ENCODE measurements at regions not wholly inside any gene's neighbourhood (a gene's known extent, or its start where the extent isn't known, plus 50 kb on each side); places are given as distances from the start of the nearest gene placed in this dataset.
"Not testable (repeated sequence)": the region's sequence is repeated elsewhere in the genome, so short reads cannot be mapped to it uniquely, and the experiment has no call there.

GRCh38 chr7:69443136-69443535 lies 155.1 kb upstream of the AUTS2 start:
- H3K9me3 Mint-ChIP-seq (ENCODE audit: unreplicated experiment), result no peaks in the 10 kb centered on the region
- no peak for TF ChIP-seq CTCF (IDR thresholded peaks at IDR 0.05; ENCODE audit: unreplicated experiment)

GRCh38 chr7:69445541-69445940 lies 152.7 kb upstream of the AUTS2 start:
- Mint-ChIP-seq H3K36me3 (ENCODE audit: low read depth, unreplicated experiment) (no peaks in the 10 kb centered on the region), H3K27ac (ENCODE audit: unreplicated experiment) (no peak overlapping the region), H3K4me1 (ENCODE audit: unreplicated experiment) (peaks cover 3% of the 10 kb centered on the region), H3K27me3 (ENCODE audit: unreplicated experiment) (peaks cover 4% of the 10 kb centered on the region), H3K9me3 (ENCODE audit: unreplicated experiment) (no peaks in the 10 kb centered on the region), H3K4me3 (ENCODE audit: unreplicated experiment) (no peak overlapping the region)
- no peak for DNase-seq (ENCODE audit: low spot score)
- no peak for TF ChIP-seq CTCF (IDR thresholded peaks at IDR 0.05; ENCODE audit: unreplicated experiment)

More at GRCh38 chr7:69443136-69443535, 155.1 kb upstream of the AUTS2 start:
- no peaks in the 10 kb centered on the region for H3K36me3 Mint-ChIP-seq (ENCODE audit: low read depth, unreplicated experiment)
- H3K4me1 Mint-ChIP-seq (ENCODE audit: unreplicated experiment), result peaks cover 3% of the 10 kb centered on the region
- H3K4me3 Mint-ChIP-seq (ENCODE audit: unreplicated experiment), result no peak overlapping the region
- peaks cover 4% of the 10 kb centered on the region for H3K27me3 Mint-ChIP-seq (ENCODE audit: unreplicated experiment)
- no peak overlapping the region for H3K27ac Mint-ChIP-seq (ENCODE audit: unreplicated experiment)
- no peak for DNase-seq (ENCODE audit: low spot score)

- H3K9me3 Mint-ChIP-seq (ENCODE audit: unreplicated experiment); H3K36me3 Mint-ChIP-seq (ENCODE audit: low read depth, unreplicated experiment); H3K27ac Mint-ChIP-seq (ENCODE audit: unreplicated experiment); DNase-seq (ENCODE audit: low spot score); H3K27me3 Mint-ChIP-seq (ENCODE audit: unreplicated experiment); H3K4me1 Mint-ChIP-seq (ENCODE audit: unreplicated experiment); H3K4me3 Mint-ChIP-seq (ENCODE audit: unreplicated experiment): not testable (repeated sequence)
These were observed 152.1 kb upstream of the AUTS2 start for GRCh38 chr7:69446213-69446612.

GRCh38 chr7:69448071-69448470 lies 150.2 kb upstream of the AUTS2 start:
- Mint-ChIP-seq H3K4me1 (ENCODE audit: unreplicated experiment) (peaks cover 3% of the 10 kb centered on the region), H3K4me3 (ENCODE audit: unreplicated experiment) (no peak overlapping the region), H3K27me3 (ENCODE audit: unreplicated experiment) (peaks cover 4% of the 10 kb centered on the region), H3K36me3 (ENCODE audit: low read depth, unreplicated experiment) (no peaks in the 10 kb centered on the region), H3K27ac (ENCODE audit: unreplicated experiment) (no peak overlapping the region), H3K9me3 (ENCODE audit: unreplicated experiment) (no peaks in the 10 kb centered on the region)
- DNase-seq (ENCODE audit: low spot score), result no peak
- TF ChIP-seq CTCF (IDR thresholded peaks at IDR 0.05; ENCODE audit: unreplicated experiment), result no peak

- H3K9me3 Mint-ChIP-seq (ENCODE audit: unreplicated experiment), result no peaks in the 10 kb centered on the region
- peaks cover 3% of the 10 kb centered on the region for H3K4me1 Mint-ChIP-seq (ENCODE audit: unreplicated experiment)
- no peak for DNase-seq (ENCODE audit: low spot score)
- no peak overlapping the region for H3K4me3 Mint-ChIP-seq (ENCODE audit: unreplicated experiment)
- H3K36me3 Mint-ChIP-seq (ENCODE audit: low read depth, unreplicated experiment), result no peaks in the 10 kb centered on the region
- peaks cover 2% of the 10 kb centered on the region for H3K27me3 Mint-ChIP-seq (ENCODE audit: unreplicated experiment)
- H3K27ac Mint-ChIP-seq (ENCODE audit: unreplicated experiment), result no peak overlapping the region
- TF ChIP-seq CTCF (IDR thresholded peaks at IDR 0.05; ENCODE audit: unreplicated experiment), result no peak
These were observed 147.8 kb upstream of the AUTS2 start for GRCh38 chr7:69450456-69450855.

- no peaks in the 10 kb centered on the region for H3K36me3 Mint-ChIP-seq (ENCODE audit: low read depth, unreplicated experiment)
- H3K27ac Mint-ChIP-seq (ENCODE audit: unreplicated experiment), result no peak overlapping the region
- DNase-seq (ENCODE audit: low spot score), result no peak
- peaks cover 2% of the 10 kb centered on the region for H3K27me3 Mint-ChIP-seq (ENCODE audit: unreplicated experiment)
- H3K4me1 Mint-ChIP-seq (ENCODE audit: unreplicated experiment), result no peaks in the 10 kb centered on the region
- TF ChIP-seq CTCF (IDR thresholded peaks at IDR 0.05; ENCODE audit: unreplicated experiment), result no peak
- H3K9me3 Mint-ChIP-seq (ENCODE audit: unreplicated experiment), result no peaks in the 10 kb centered on the region
- H3K4me3 Mint-ChIP-seq (ENCODE audit: unreplicated experiment), result no peak overlapping the region
These were observed 146.6 kb upstream of the AUTS2 start for GRCh38 chr7:69451715-69452114.
